ENCODE measurements at regions not wholly inside any gene's neighbourhood (a gene's known extent, or its start where the extent isn't known, plus 50 kb on each side); places are given as distances from the start of the nearest gene placed in this dataset.

GRCh38 chr3:137944593-137944992 is 65.4 kb upstream of the CLDN18 start:
- H3K27me3 ChIP-seq (ENCODE audit: control insufficient read depth in 1 of 2, insufficient read depth in 2 of 2, low read length in 1 of 2), result no peaks in the 10 kb centered on the region
- ATAC-seq (ENCODE audit: low FRiP score), result no peak
- 78 to 83% methylated on average over 2 of the region's 2 CpGs for WGBS, 2 donors
- no peaks in the 10 kb centered on the region for H3K4me1 ChIP-seq (ENCODE audit: control insufficient read depth in 1 of 2, insufficient read depth in 2 of 2, low read length in 2 of 2)
- DNase-seq, result no peak
- H3K36me3 ChIP-seq (ENCODE audit: control insufficient read depth in 1 of 2, insufficient read depth in 2 of 2, low read length in 1 of 2), result no peaks in the 10 kb centered on the region
- intact Hi-C loops (cut with DNase I), result no loop called here
- no peaks in the 10 kb centered on the region for H3K9me3 ChIP-seq (ENCODE audit: control insufficient read depth, low read length)
- no peak overlapping the region for H3K4me3 ChIP-seq (ENCODE audit: low read length in 2 of 2)
- H3K27ac ChIP-seq (ENCODE audit: low read depth in 1 of 2, low read length in 2 of 2), result no peak overlapping the region

GRCh38 chr3:137946356-137946973 is 63.5 kb upstream of the CLDN18 start:
- intact Hi-C loops (cut with DNase I), result loop anchor here (5.0 kb wide), 1 partner anchor 839 kb away; no protein-coding TSS in a partner anchor
- 4% methylated on average over 7 of the region's 7 CpGs for WGBS, 2 donors

GRCh38 chr3:137947117-137947516 is 62.8 kb upstream of the CLDN18 start:
- WGBS, 2 donors, result 69% methylated on average over 2 of the region's 2 CpGs
- no peak overlapping the region for H3K4me3 ChIP-seq (ENCODE audit: low read length in 2 of 2)
- H3K36me3 ChIP-seq (ENCODE audit: control insufficient read depth in 1 of 2, insufficient read depth in 2 of 2, low read length in 1 of 2), result no peaks in the 10 kb centered on the region
- H3K9me3 ChIP-seq (ENCODE audit: control insufficient read depth, low read length), result peaks cover 4% of the 10 kb centered on the region
- no peaks in the 10 kb centered on the region for H3K27me3 ChIP-seq (ENCODE audit: control insufficient read depth in 1 of 2, insufficient read depth in 2 of 2, low read length in 1 of 2)
- H3K4me1 ChIP-seq (ENCODE audit: control insufficient read depth in 1 of 2, insufficient read depth in 2 of 2, low read length in 2 of 2), result no peaks in the 10 kb centered on the region
- ATAC-seq (ENCODE audit: low FRiP score) (no peak), DNase-seq (no peak)
- no peak overlapping the region for H3K27ac ChIP-seq (ENCODE audit: low read depth in 1 of 2, low read length in 2 of 2)
- intact Hi-C loops (cut with DNase I), result loop anchor here (5.0 kb wide), 1 partner anchor 840 kb away; no protein-coding TSS in a partner anchor

More at GRCh38 chr3:137946356-137946973, 63.5 kb upstream of the CLDN18 start:
- peaks cover 4% of the 10 kb centered on the region for H3K9me3 ChIP-seq (ENCODE audit: control insufficient read depth, low read length)
- H3K4me3 ChIP-seq (ENCODE audit: low read length in 2 of 2), result no peak overlapping the region
- H3K27ac ChIP-seq (ENCODE audit: low read depth in 1 of 2, low read length in 2 of 2), result no peak overlapping the region
- ATAC-seq (ENCODE audit: low FRiP score), result no peak
- H3K27me3 ChIP-seq (ENCODE audit: control insufficient read depth in 1 of 2, insufficient read depth in 2 of 2, low read length in 1 of 2), result no peaks in the 10 kb centered on the region
- peak; percentile 46 to 75 for DNase-seq
- no peaks in the 10 kb centered on the region for H3K4me1 ChIP-seq (ENCODE audit: control insufficient read depth in 1 of 2, insufficient read depth in 2 of 2, low read length in 2 of 2)
- H3K36me3 ChIP-seq (ENCODE audit: control insufficient read depth in 1 of 2, insufficient read depth in 2 of 2, low read length in 1 of 2), result no peaks in the 10 kb centered on the region

GRCh38 chr3:137948400-137949072 is 61.4 kb upstream of the CLDN18 start:
- H3K27me3 ChIP-seq (ENCODE audit: control insufficient read depth in 1 of 2, insufficient read depth in 2 of 2, low read length in 1 of 2), result no peaks in the 10 kb centered on the region
- intact Hi-C loops (cut with DNase I), result loop anchor here (5.0 kb wide), 1 partner anchor 841 kb away; no protein-coding TSS in a partner anchor
- no peak overlapping the region for H3K4me3 ChIP-seq (ENCODE audit: low read length in 2 of 2)
- 34 to 53% methylated on average over 3 of the region's 3 CpGs for WGBS, 2 donors
- ATAC-seq (ENCODE audit: low FRiP score) (no peak), DNase-seq (no peak)
- H3K27ac ChIP-seq (ENCODE audit: low read depth in 1 of 2, low read length in 2 of 2), result no peak overlapping the region
- no peaks in the 10 kb centered on the region for H3K36me3 ChIP-seq (ENCODE audit: control insufficient read depth in 1 of 2, insufficient read depth in 2 of 2, low read length in 1 of 2)
- peaks cover 4% of the 10 kb centered on the region for H3K9me3 ChIP-seq (ENCODE audit: control insufficient read depth, low read length)
- H3K4me1 ChIP-seq (ENCODE audit: control insufficient read depth in 1 of 2, insufficient read depth in 2 of 2, low read length in 2 of 2), result no peaks in the 10 kb centered on the region

GRCh38 chr3:137958636-137959035 is 51.3 kb upstream of the CLDN18 start:
- intact Hi-C loops (cut with DNase I), result no loop called here
- H3K27ac ChIP-seq (ENCODE audit: low read depth in 1 of 2, low read length in 2 of 2), result no peak overlapping the region
- DNase-seq (no peak), ATAC-seq (ENCODE audit: low FRiP score) (no peak)
- H3K9me3 ChIP-seq (ENCODE audit: control insufficient read depth, low read length), result peaks cover 3% of the 10 kb centered on the region
- H3K4me3 ChIP-seq (ENCODE audit: low read length in 2 of 2), result no peak overlapping the region
- H3K4me1 ChIP-seq (ENCODE audit: control insufficient read depth in 1 of 2, insufficient read depth in 2 of 2, low read length in 2 of 2), result no peaks in the 10 kb centered on the region
- H3K27me3 ChIP-seq (ENCODE audit: control insufficient read depth in 1 of 2, insufficient read depth in 2 of 2, low read length in 1 of 2), result no peaks in the 10 kb centered on the region
- H3K36me3 ChIP-seq (ENCODE audit: control insufficient read depth in 1 of 2, insufficient read depth in 2 of 2, low read length in 1 of 2), result no peaks in the 10 kb centered on the region

Data from aorta (tissue), 5 donors.